ENCODE measurements at regions not wholly inside any gene's neighbourhood (a gene's known extent, or its start where the extent isn't known, plus 50 kb on each side); places are given as distances from the start of the nearest gene placed in this dataset.

- TF ChIP-seq CTCF (IDR thresholded peaks at IDR 0.05; ENCODE audit: low read length, missing control alignments): no peak
- no peak overlapping the region for H3K4me3 ChIP-seq (replicated peaks; ENCODE audit: low read depth, low read length)
- DNase-seq (ENCODE audit: low read depth): no peak
These were observed 338.5 kb upstream of the SPTLC3 start for GRCh38 chr20:12670301-12670700.

GRCh38 chr20:12673352-12673751, 335.4 kb upstream of the SPTLC3 start:
- H3K4me3 ChIP-seq (replicated peaks; ENCODE audit: low read depth, low read length): no peak overlapping the region
- no peak for TF ChIP-seq CTCF (IDR thresholded peaks at IDR 0.05; ENCODE audit: low read length, missing control alignments)
- DNase-seq (ENCODE audit: low read depth): no peak

GRCh38 chr20:12677925-12678324, 330.8 kb upstream of the SPTLC3 start:
- DNase-seq (ENCODE audit: low read depth): no peak
- no peak for TF ChIP-seq CTCF (IDR thresholded peaks at IDR 0.05; ENCODE audit: low read length, missing control alignments)
- H3K4me3 ChIP-seq (replicated peaks; ENCODE audit: low read depth, low read length): no peak overlapping the region

GRCh38 chr20:12679447-12679846, 329.3 kb upstream of the SPTLC3 start:
- no peak for DNase-seq (ENCODE audit: low read depth)
- no peak for TF ChIP-seq CTCF (IDR thresholded peaks at IDR 0.05; ENCODE audit: low read length, missing control alignments)
- H3K4me3 ChIP-seq (replicated peaks; ENCODE audit: low read depth, low read length): no peak overlapping the region

GRCh38 chr20:12682613-12683012, 326.2 kb upstream of the SPTLC3 start:
- H3K4me3 ChIP-seq (replicated peaks; ENCODE audit: low read depth, low read length): no peak overlapping the region
- no peak for DNase-seq (ENCODE audit: low read depth)
- TF ChIP-seq CTCF (IDR thresholded peaks at IDR 0.05; ENCODE audit: low read length, missing control alignments): no peak

- TF ChIP-seq CTCF (IDR thresholded peaks at IDR 0.05; ENCODE audit: low read length, missing control alignments): no peak
- DNase-seq (ENCODE audit: low read depth): no peak
- no peak overlapping the region for H3K4me3 ChIP-seq (replicated peaks; ENCODE audit: low read depth, low read length)
These were observed 321.3 kb upstream of the SPTLC3 start for GRCh38 chr20:12687476-12687875.

- no peak for DNase-seq (ENCODE audit: low read depth)
- H3K4me3 ChIP-seq (replicated peaks; ENCODE audit: low read depth, low read length): no peak overlapping the region
- TF ChIP-seq CTCF (IDR thresholded peaks at IDR 0.05; ENCODE audit: low read length, missing control alignments): no peak
These were observed 312.8 kb upstream of the SPTLC3 start for GRCh38 chr20:12695937-12696336.

Data from fibroblast of pulmonary artery (primary cell).